ENCODE measurements at regions not wholly inside any gene's neighbourhood (a gene's known extent, or its start where the extent isn't known, plus 50 kb on each side); places are given as distances from the start of the nearest gene placed in this dataset.

DNA sequence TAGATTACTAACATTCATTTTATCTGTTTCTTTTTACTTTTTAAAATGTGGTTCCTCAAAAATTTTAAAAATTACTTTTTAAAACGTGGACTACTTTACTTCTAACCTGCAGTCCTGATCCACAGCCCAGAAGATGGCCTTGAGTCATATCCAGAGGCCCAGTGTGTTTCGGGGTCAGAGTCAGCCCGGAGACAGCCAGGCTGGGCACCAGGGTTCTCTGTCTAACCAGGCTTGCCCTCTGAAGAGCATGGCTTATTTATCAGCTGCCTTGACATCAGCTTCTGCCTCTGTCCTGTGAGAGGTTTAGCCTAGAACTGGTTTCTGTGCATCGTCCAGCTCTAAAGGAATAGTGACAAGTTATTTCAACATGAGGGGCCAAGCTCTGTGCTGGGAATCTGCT, 332.0 kb downstream of the FGF9 start:
- Mint-ChIP-seq H3K4me1 (ENCODE audit: low read depth) (no peaks in the 10 kb centered on the region), H3K27me3 (ENCODE audit: low read depth) (peaks cover 6% of the 10 kb centered on the region), H3K36me3 (ENCODE audit: low read depth) (no peaks in the 10 kb centered on the region), H3K27ac (ENCODE audit: unreplicated experiment) (no peak overlapping the region), H3K9me3 (ENCODE audit: low read depth) (peaks cover 6% of the 10 kb centered on the region), H3K4me3 (ENCODE audit: unreplicated experiment) (no peak overlapping the region)
- DNase-seq (ENCODE audit: low spot score): no peak
- TF ChIP-seq, protein P1, sequence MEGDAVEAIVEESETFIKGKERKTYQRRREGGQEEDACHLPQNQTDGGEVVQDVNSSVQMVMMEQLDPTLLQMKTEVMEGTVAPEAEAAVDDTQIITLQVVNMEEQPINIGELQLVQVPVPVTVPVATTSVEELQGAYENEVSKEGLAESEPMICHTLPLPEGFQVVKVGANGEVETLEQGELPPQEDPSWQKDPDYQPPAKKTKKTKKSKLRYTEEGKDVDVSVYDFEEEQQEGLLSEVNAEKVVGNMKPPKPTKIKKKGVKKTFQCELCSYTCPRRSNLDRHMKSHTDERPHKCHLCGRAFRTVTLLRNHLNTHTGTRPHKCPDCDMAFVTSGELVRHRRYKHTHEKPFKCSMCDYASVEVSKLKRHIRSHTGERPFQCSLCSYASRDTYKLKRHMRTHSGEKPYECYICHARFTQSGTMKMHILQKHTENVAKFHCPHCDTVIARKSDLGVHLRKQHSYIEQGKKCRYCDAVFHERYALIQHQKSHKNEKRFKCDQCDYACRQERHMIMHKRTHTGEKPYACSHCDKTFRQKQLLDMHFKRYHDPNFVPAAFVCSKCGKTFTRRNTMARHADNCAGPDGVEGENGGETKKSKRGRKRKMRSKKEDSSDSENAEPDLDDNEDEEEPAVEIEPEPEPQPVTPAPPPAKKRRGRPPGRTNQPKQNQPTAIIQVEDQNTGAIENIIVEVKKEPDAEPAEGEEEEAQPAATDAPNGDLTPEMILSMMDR (IDR thresholded peaks at IDR 0.05): no peak

DNA sequence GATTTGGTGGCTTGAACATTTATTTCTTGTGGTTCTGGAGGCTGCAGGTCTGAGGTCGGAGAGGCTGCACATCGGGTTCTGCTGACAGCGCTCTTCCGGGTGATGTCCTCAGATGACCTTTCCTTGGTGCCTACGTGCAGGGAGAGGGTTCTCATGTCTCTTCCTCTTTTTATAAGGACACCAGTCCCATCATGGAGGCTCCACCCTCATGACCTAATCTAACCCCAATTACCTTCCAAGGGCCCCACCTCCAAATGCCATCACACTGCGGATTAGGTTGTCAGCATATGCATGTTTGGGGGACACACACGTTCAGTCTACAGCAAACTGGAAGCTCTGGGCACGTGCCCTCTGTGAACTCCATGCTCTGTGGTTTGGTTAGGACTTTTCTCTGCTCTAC, 338.6 kb downstream of the FGF9 start:
- H3K4me3 Mint-ChIP-seq (ENCODE audit: unreplicated experiment): no peak overlapping the region
- no peaks in the 10 kb centered on the region for H3K27me3 Mint-ChIP-seq (ENCODE audit: low read depth)
- DNase-seq (ENCODE audit: low spot score): no peak
- H3K4me1 Mint-ChIP-seq (ENCODE audit: low read depth): peaks cover 7% of the 10 kb centered on the region
- no peak overlapping the region for H3K27ac Mint-ChIP-seq (ENCODE audit: unreplicated experiment)
- H3K36me3 Mint-ChIP-seq (ENCODE audit: low read depth): no peaks in the 10 kb centered on the region
- TF ChIP-seq, protein P1 (IDR thresholded peaks at IDR 0.05): no peak
- peaks cover 8% of the 10 kb centered on the region for H3K9me3 Mint-ChIP-seq (ENCODE audit: low read depth)

DNA sequence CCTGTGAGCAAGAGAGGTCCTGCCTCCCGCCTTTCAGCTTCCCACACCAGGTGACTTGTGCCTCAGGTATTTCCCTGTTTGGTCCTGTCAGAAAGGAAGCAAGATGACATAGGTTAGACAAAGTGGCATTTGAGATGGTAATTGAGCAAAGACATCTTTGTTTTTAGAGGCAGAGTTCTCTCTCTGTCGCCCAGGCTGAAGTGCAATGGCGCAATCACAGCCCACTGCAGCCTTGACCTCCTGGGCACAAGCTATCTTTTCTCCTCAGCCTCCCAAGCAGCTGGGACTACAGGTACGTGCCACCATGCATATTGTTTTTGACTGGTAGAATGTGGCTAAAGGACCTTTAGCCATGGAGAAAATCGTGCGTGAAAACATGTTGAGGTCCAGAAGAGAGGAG, 339.1 kb downstream of the FGF9 start:
- TF ChIP-seq, protein P1 (IDR thresholded peaks at IDR 0.05): no peak
- no peak for DNase-seq (ENCODE audit: low spot score)
- no peaks in the 10 kb centered on the region for H3K36me3 Mint-ChIP-seq (ENCODE audit: low read depth)
- no peak overlapping the region for H3K4me3 Mint-ChIP-seq (ENCODE audit: unreplicated experiment)
- H3K9me3 Mint-ChIP-seq (ENCODE audit: low read depth): peaks cover 8% of the 10 kb centered on the region
- H3K4me1 Mint-ChIP-seq (ENCODE audit: low read depth): peaks cover 12% of the 10 kb centered on the region
- no peaks in the 10 kb centered on the region for H3K27me3 Mint-ChIP-seq (ENCODE audit: low read depth)
- no peak overlapping the region for H3K27ac Mint-ChIP-seq (ENCODE audit: unreplicated experiment)

DNA sequence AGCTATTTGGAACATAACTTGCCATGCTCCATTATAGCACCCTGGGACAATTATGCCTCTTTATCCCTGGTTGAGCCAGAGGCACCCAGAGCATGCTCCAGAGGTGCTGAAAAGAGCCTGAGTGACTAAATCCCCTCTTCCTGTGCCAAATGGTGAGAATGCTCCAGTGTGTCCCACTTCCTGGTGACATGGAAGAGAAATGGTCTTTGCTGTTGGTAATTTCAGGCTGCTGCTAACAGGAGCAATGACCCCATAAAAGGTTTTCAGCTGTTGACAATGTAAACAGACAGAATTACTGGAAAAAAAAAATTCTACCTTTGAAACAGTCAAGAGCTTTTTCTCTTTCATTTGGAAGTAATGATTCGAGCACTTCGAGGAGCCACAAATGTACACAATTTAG, 341.8 kb downstream of the FGF9 start:
- peaks cover 15% of the 10 kb centered on the region for H3K4me1 Mint-ChIP-seq (ENCODE audit: low read depth)
- H3K36me3 Mint-ChIP-seq (ENCODE audit: low read depth): no peaks in the 10 kb centered on the region
- no peaks in the 10 kb centered on the region for H3K27me3 Mint-ChIP-seq (ENCODE audit: low read depth)
- TF ChIP-seq, protein P1 (IDR thresholded peaks at IDR 0.05): no peak
- H3K9me3 Mint-ChIP-seq (ENCODE audit: low read depth): peaks cover 6% of the 10 kb centered on the region
- DNase-seq (ENCODE audit: low spot score): no peak
- H3K4me3 Mint-ChIP-seq (ENCODE audit: unreplicated experiment): no peak overlapping the region
- H3K27ac Mint-ChIP-seq (ENCODE audit: unreplicated experiment): no peak overlapping the region

GRCh38 chr13:22014469-22014868, 343.6 kb downstream of the FGF9 start:
- TF ChIP-seq, protein P1 (IDR thresholded peaks at IDR 0.05): no peak
- Mint-ChIP-seq H3K9me3 (ENCODE audit: low read depth) (peaks cover 11% of the 10 kb centered on the region), H3K4me1 (ENCODE audit: low read depth) (peaks cover 15% of the 10 kb centered on the region), H3K27ac (ENCODE audit: unreplicated experiment) (no peak overlapping the region), H3K36me3 (ENCODE audit: low read depth) (no peaks in the 10 kb centered on the region), H3K4me3 (ENCODE audit: unreplicated experiment) (no peak overlapping the region), H3K27me3 (ENCODE audit: low read depth) (no peaks in the 10 kb centered on the region)
- no peak for DNase-seq (ENCODE audit: low spot score)
